ENCODE measurements at regions not wholly inside any gene's neighbourhood (a gene's known extent, or its start where the extent isn't known, plus 50 kb on each side); places are given as distances from the start of the nearest gene placed in this dataset.

GRCh38 chr5:1748271-1748670 is 51.4 kb downstream of the MRPL36 start:
- no peak for DNase-seq (ENCODE audit: low read depth)
- TF ChIP-seq CTCF (conservative IDR thresholded peaks at IDR 0.05; ENCODE audit: low read depth, low read length), result no peak
- H3K4me3 ChIP-seq (ENCODE audit: low read depth, low read length), result no peak overlapping the region

- no peak overlapping the region for H3K4me3 ChIP-seq (ENCODE audit: low read depth, low read length)
- no peak for TF ChIP-seq CTCF (conservative IDR thresholded peaks at IDR 0.05; ENCODE audit: low read depth, low read length)
- no peak for DNase-seq (ENCODE audit: low read depth)
These were observed 51.9 kb downstream of the MRPL36 start for GRCh38 chr5:1747803-1748085.

- no peak overlapping the region for H3K4me3 ChIP-seq (ENCODE audit: low read depth, low read length)
- DNase-seq (ENCODE audit: low read depth), result no peak
- no peak for TF ChIP-seq CTCF (conservative IDR thresholded peaks at IDR 0.05; ENCODE audit: low read depth, low read length)
These were observed 52.4 kb downstream of the MRPL36 start for GRCh38 chr5:1747079-1747802.

GRCh38 chr5:1746371-1747078 is 53.1 kb downstream of the MRPL36 start:
- no peak for DNase-seq (ENCODE audit: low read depth)
- no peak overlapping the region for H3K4me3 ChIP-seq (ENCODE audit: low read depth, low read length)
- TF ChIP-seq CTCF (conservative IDR thresholded peaks at IDR 0.05; ENCODE audit: low read depth, low read length), result no peak

- TF ChIP-seq CTCF (conservative IDR thresholded peaks at IDR 0.05; ENCODE audit: low read depth, low read length), result no peak
- no peak for DNase-seq (ENCODE audit: low read depth)
- H3K4me3 ChIP-seq (ENCODE audit: low read depth, low read length), result no peak overlapping the region
These were observed 53.8 kb downstream of the MRPL36 start for GRCh38 chr5:1745796-1746370.

GRCh38 chr5:1745123-1745795 is 54.4 kb downstream of the MRPL36 start:
- DNase-seq (ENCODE audit: low read depth), result no peak
- TF ChIP-seq CTCF (conservative IDR thresholded peaks at IDR 0.05; ENCODE audit: low read depth, low read length), result no peak
- no peak overlapping the region for H3K4me3 ChIP-seq (ENCODE audit: low read depth, low read length)
